Suppressor macrophage treated with lipopolysaccharide for 1 hour (primary cell): ENCODE measurements at regions not wholly inside any gene's neighbourhood (a gene's known extent, or its start where the extent isn't known, plus 50 kb on each side); places are given as distances from the start of the nearest gene placed in this dataset.
A peak's percentile ranks its signal among the peaks of the same experiment; 100 is the strongest.
"Not testable (repeated sequence)": the region's sequence is repeated elsewhere in the genome, so short reads cannot be mapped to it uniquely, and the experiment has no call there.

ENCODE experiments used
- DNase-seq, 3 donors: peaks; one replicate each; pipeline ENCODE4 v3.0.0-alpha.2; 2020 to 2022

DNA sequence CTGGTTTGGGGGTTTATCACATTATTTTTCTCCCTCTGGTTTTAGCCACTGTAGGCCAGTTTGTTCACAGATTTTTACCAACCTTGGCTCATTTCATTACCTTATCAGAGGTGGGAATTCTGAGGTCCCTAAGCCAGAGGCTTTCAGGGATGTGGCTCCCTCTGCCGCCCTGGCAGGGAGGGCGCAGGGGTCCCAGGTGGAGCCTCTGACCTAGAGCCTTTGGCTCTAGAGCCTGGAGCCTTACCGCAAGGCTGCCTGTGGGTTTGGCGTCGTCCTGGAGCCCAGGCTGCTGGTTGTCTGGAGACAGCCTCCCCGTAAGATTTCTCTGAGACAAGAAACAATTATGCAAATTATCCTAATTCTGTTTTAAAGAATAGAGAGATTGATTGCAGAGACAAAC lies 188.0 kb downstream of the LMLN start:
- DNase-seq = not testable (repeated sequence)

DNA sequence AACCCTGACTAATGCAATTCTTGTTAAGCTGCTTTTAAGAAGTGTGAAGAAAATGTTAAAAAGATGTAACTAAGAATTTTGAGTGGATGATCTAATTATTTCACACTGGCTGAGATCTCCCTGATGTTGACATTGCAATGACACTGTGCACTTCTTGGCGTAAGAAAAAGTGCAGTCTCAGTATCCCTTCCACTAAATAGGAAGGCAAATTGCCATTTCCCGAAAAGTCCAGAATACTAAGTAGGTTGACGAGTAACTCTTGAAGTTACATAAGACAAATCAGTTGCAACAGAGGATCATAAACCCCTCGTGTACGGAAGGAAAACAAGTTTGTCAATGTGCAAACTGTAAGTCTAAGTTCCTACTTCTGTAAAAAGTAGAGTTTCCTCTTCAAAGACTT lies 189.9 kb downstream of the LMLN start:
- DNase-seq = peak; percentile 88 to 99 (median 97)

DNA sequence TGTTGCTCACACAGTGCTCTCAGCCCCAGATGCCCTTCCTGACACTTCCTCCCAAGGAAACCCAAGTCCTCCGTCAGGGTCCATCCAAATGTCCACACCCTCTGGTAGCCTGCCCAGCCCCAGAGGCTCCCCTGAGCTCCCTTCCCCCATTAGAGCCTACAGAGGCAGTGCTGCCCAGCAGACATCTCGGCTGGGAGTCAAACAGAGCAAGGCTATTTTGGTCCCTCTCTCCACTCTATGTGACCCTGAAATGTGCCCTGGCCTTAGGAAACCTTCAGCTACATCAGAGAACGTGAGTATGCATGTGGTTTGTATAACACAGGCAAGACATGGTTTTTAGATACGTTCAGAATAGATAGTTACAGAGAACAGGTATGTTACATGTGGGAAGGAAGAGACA lies 191.8 kb downstream of the LMLN start:
- DNase-seq = peak in 2 of 3 donors; percentile 24

DNA sequence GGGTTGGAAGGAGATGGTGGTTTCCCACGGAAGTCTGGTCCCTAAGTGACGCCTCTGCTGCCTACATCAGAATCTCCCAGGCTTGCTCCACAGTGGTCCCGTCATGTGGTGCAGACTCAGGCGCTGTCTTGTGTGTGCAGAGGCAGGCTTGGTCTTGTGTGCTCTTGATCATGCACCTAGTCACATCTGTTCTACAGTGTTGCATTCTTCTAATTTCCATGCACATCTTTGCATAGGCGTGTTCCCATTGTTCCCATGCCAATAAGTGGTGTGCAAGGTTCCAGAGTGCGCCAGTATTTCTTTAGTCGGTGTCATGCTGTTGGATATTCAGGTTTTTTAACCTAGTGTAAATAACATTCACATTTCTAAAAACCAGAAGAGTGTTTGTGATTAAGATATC lies 195.8 kb downstream of the LMLN start:
- not testable (repeated sequence) for DNase-seq

DNA sequence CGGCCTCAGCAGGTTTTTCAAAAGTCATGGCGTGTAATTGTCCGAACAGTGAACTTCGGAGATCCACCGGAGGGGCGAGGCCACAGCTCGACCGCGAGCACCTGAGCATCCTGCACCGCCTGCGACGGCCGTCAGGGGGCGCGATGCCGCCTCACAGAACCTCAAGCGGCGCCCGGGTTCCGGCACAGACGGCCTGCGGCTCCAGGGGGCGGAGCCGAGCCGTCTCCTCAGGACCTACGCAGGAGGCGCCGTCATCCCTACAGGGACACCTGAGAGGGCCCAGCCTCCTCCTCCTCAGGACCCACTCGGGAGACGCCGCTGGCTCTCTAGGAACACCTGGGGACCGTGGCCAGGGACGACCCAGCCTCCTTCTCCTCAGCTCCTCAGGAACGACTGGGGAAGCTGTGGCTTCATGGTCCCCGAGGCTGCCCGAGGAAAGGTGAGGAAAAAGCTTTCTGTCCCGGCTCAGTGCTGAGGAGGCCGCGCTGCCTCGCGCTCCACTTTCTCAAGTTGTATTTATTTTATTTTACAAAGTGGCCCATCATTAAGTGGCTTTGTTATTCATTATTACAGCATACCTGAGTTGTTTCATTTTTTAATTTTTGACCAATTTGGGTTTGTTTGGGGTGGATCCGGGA lies 197.3 kb downstream of the LMLN start:
- DNase-seq = not testable (repeated sequence)

DNA sequence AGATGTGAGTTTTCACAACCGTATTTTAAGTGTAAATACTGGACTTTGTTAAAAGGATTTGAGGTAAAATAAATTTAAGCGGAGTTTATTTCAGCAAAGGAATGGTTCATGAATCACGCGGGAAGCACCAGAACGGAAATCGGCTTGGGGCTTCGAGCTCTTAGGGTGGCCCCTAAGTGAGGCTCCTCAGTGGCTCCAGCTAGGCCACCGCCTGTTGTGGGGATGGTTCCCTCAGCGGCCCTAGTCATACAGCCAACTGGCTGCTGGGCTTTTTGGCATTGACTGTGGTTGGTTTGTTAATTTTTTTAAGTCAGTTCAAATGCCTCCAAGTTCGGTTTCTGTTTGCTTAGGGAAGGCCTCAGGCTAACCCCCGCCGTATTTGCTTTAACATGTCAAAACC lies 198.0 kb downstream of the LMLN start:
- not testable (repeated sequence) for DNase-seq

DNA sequence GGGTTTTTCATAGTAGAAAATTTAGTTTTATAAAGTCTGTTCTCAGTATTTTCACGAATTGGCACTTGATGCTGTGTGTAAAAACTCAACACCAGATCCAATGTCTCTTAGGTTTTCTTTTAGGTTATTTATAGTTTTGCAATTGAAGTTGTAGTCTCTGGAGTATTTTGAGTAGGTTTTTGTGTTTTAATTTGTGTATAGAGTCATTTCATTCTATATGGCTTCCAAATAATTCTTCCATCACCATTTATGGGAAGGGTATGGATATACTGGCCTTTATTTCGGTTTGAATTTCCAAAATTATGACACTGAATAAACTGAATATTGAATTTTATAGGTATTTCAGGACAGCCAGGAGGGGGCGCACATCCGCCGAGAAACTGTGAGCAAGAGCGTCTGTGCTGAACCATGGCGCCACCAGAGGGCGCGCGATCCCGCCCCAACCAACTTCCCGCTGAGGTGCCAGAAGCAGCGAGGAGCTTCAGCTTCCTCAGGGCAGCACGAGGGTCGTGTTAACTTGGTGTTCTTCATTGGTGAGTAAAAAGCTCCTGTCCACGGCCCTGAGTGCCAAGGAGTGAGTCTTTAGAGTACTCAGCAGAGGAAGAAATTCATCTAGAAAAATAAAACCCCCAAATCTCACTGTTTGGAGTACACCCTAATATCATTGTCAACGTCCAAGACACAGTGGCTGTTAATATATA lies 207.5 kb downstream of the LMLN start:
- DNase-seq = peak; percentile 42 to 54 (median 48)

DNA sequence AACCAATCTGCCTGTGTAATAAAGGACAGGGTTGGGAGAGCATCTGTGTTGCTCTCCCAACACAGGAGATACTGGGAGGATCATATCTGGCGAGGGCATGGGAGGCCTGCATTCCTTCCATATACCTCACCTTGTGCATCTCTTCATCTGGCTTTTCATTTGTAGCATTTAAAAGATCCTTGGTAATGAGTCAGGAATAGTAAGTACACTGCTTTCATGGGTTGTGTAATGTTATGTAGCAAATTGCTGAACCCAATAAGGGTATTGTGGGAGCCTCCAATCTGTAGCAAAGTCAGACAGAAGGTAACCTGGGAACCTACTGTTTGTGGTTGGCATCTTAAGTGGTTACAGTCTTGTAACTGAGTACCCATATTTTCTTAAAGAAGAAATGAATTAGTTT lies 210.8 kb downstream of the LMLN start:
- not testable (repeated sequence) for DNase-seq

DNA sequence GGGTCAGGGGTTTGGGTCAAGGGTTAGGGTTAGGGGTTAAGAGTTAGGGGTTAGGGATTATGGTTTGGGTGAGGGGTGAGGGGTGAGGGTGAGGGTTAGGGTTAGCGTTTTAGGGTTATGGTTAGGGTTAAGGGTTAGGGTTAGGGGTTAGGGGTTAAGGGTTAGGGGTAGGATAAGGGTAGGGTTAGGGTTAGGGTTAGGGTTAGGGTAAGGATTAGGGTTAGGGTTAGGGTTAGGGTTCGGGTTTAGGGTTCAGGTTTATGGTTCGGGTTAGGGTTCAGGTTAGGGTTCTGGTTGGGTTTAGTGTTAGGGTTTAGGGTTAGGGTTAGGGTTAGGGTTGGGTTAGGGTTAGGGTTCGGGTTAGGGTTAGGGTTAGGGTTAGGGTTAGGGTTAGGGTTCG lies 213.1 kb downstream of the LMLN start:
- DNase-seq = peak in 1 of 3 donors; percentile 36

DNA sequence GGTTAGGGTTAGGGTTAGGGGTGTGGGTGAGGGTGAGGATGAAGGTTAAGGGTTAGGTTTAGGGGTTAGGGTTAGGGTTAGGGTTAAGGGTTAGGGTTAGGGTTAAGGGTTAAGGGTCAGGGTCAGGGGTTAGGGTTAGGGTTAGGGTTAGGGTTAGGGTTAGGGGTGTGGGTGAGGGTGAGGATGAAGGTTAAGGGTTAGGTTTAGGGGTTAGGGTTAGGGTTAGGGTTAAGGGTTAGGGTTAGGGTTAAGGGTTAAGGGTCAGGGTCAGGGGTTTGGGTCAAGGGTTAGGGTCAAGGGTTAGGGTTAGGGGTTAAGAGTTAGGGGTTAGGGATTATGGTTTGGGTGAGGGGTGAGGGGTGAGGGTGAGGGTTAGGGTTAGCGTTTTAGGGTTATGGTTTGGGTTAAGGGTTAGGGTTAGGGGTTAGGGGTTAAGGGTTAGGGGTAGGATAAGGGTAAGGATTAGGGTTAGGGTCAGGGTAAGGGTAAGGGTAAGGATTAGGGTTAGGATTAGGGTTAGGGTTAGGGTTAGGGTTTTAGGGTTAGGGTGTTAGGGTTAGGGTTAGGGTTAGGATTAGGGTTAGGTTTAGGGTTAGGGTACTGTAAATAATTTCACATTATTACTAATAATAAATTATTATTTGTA lies 214.0 kb downstream of the LMLN start:
- not testable (repeated sequence) for DNase-seq
